NOMO-1 treated with dmso at 0.1 percent for 144 hours (cell line): ENCODE measurements at regions not wholly inside any gene's neighbourhood (a gene's known extent, or its start where the extent isn't known, plus 50 kb on each side); places are given as distances from the start of the nearest gene placed in this dataset.
"Not testable (repeated sequence)": the region's sequence is repeated elsewhere in the genome, so short reads cannot be mapped to it uniquely, and the experiment has no call there.

Experiments
- DNase-seq: peaks from one replicate; lab custom pipeline; 2025; ENCODE audit not compliant: unreplicated experiment; lab: John Stamatoyannopoulos, UW

- no peak for DNase-seq
Measured at GRCh38 chr2:142758973-142759372, 118.5 kb upstream of the KYNU start.

DNA sequence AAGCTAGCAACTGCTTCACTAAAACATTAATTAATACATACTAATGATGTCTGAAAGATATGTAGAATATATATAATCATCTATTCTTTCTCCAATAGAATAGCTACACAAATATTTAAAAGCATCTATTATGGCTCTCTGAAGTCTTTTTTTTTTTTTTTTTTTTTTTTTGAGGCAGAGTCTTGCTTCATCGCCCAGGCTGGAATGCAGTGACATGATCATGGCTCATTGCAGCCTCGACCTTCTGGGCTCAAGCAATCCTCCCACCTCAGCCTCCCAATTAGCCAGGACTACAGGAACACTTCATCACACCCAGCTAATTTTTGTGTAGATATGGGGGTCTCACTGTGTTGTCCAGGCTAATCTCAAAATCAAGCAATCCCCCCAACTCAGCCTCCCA lies 120.4 kb upstream of the KYNU start:
- no peak for DNase-seq

GRCh38 chr2:142756430-142756829 lies 121.0 kb upstream of the KYNU start:
- DNase-seq = no peak

GRCh38 chr2:142755191-142755590 lies 122.3 kb upstream of the KYNU start:
- no peak for DNase-seq

DNA sequence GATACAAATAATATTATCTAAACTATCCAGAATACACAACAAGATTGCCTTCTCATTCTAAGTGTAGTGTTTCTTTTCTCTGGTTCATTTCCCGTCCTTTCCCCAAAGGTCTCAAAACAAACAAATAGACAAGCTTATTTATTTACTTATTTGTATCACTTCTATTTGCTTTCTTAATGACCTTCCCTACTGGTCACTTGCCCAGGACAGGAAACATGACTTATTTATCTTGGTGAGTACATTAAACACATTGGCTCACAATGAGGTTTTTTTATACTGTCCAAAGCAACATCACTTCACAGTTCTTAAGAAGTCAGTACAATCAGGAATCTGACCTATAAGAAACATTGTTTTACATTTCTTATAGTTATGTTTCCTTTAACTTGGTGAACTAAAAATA lies 123.3 kb upstream of the KYNU start:
- no peak for DNase-seq

GRCh38 chr2:142750858-142751257 lies 126.6 kb upstream of the KYNU start:
- no peak for DNase-seq

GRCh38 chr2:142748559-142749099 lies 128.8 kb upstream of the KYNU start:
- no peak for DNase-seq

DNA sequence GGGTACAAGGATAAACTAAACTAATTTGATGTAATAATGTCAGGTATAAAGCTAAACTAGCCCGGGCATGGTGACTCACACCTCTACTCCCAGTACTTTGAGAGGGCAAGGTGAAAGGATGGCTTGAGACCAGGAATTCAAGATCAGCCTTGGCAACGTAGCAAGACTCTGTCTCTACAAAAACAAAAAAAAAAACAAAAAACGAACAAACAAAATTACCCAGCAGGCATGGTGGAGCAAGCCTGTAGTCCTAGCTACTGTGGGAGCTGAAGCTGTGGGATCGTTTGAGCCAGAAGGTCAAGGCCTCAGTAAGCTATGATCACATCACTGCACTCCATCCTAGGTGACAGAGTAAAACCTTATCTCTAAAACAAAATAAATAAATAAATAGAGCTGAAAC lies 131.8 kb upstream of the KYNU start:
- no peak for DNase-seq

DNA sequence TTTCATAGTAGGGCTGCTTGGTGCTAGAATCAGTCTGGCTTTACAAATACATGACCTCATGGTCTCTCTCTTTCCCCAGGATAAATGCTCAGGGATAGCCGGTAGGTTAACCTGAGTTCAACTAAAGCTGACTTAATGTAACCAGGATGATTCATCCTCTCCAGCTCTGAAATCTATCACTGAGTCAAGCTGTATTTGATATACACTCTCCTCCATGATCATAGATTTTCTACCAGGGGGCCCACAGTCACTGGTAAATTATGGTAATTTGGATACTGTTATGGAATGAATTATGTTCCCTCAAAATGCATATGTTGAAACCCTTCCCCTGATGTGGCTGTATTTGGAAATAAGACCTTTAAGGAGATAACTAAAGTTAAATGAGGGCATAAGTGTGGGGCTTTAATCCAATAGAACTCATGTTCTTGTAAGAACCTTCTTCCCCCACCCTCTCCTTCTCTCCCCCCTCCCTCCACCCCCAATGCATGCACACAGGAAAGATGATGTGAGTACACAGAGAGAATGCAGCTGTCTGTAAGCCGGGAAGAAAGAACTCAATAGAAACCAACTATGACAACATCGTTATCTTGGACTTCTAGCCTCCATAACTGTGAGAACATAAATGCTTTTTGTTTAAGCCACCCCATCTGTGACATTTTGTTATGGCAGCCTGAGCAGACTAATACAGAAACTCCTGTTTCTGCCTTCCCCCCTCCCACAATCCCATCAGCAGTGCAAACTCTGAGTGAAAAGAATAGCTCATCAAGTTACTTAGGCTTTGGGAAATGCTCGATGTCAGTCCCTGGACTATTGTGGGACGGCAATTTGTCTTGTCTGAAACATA lies 134.9 kb upstream of the KYNU start:
- no peak for DNase-seq

- no peak for DNase-seq
Measured at GRCh38 chr2:142741764-142742269, 135.6 kb upstream of the KYNU start.

DNA sequence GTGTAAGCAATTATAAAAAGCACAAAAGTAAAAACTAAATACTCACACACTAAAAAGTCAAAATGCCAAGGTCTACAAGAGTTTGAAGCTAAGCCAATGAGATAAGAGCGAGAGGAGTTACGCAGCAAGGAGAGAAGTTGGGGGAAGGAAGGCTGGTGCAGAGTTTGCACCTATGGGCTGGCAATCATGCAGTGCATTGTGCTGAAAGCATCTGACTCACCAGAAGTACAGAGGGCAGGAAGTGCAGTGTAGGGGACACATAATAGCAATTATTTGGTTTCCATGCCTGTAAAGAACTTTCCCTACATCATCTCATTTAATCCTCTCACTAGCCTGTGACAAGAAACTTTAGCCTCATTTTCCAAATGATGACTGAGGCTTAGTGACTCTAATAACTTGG lies 142.7 kb upstream of the KYNU start:
- no peak for DNase-seq

DNA sequence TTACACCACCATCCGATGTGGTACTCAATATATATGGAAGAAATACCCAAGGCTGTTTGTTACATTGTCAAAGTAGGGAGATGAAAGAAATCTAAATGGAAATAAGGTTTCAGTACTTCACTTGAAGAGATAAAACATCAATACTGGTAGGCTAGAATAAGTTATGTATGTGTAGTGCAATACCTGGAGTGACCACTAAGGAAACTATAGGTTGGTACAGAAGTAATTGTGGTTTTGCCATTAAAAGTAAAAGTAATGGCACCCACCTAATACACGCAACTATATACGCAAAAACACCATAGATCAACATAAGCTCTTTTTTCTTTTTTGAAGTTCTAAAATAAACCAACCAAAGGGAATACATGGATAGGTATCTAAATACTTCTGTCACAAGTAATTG lies 143.2 kb upstream of the KYNU start:
- no peak for DNase-seq

GRCh38 chr2:142729814-142730213 lies 147.7 kb upstream of the KYNU start:
- not testable (repeated sequence) for DNase-seq

GRCh38 chr2:142727821-142728478 lies 149.5 kb upstream of the KYNU start:
- DNase-seq = not testable (repeated sequence)

- no peak for DNase-seq
Measured at GRCh38 chr2:142725386-142725785, 152.1 kb upstream of the KYNU start.

DNA sequence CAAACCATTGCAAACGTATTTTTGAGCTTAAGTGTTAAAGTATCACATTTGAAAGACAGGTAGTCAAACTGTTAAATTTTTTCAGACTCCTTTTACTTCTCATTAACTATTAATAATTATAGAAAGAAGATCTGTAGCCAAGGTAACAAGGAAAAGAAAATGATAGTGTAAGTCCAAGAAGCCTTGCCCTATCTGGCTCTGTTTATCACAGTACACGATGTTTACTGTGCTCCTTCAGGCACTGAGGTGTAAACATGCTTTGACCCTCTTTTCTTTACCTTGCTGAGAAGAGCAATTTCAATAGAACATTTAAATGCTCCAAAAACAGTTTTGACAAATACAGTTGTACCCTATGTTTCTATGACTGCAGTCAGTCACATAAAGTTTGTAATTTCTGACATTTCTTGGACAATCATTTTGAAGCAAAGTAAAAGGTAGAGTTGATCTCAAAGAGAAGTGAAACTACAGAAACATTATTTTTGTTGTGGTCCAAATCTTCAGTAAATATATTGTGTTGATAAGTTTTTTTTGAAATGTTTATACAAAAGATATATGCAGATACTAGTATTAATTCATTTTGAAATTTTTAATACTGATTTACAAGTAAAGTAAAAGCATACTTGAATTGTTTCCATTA lies 152.6 kb upstream of the KYNU start:
- no peak for DNase-seq

GRCh38 chr2:142724186-142724585 lies 153.3 kb upstream of the KYNU start:
- DNase-seq = no peak

GRCh38 chr2:142723236-142723635 lies 154.2 kb upstream of the KYNU start:
- DNase-seq = no peak

- DNase-seq = no peak
Measured at GRCh38 chr2:142722569-142722968, 154.9 kb upstream of the KYNU start.

GRCh38 chr2:142722086-142722485 lies 155.4 kb upstream of the KYNU start:
- DNase-seq = no peak

DNA sequence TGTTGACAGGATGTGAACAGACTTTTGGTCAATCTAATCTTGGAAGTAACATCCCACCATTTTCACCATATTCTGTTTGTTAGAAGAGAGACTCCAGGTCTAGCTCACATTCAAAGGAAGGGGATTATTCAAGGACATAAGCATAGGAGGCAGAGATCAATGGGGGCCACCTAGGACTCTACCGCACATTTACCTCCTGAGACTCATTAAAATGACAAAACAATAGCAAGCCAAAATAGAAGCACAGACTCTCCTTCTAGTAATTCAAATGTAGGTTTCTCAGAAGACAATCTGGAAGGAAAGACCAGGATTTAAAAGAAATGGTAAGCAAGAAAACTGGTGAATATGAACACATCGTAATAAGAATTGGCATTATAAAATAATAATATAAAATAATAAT lies 156.4 kb upstream of the KYNU start:
- DNase-seq = no peak
